H9 (cell line): ENCODE measurements at regions not wholly inside any gene's neighbourhood (a gene's known extent, or its start where the extent isn't known, plus 50 kb on each side); places are given as distances from the start of the nearest gene placed in this dataset.

ENCODE experiments used
- DNase-seq: peaks from one replicate; pipeline ENCODE4 v3.0.0-alpha.2; 2017
- H2AFZ ChIP-seq: one replicate; pipeline ENCODE4 v1.6.1; 2013; ENCODE audit warnings: mild to moderate bottlenecking, low read length, control low read depth, moderate library complexity
- H2AK5ac ChIP-seq: 2 replicates; pipeline ENCODE4 v1.6.1; 2013; ENCODE audit warnings: low read length, control low read depth, mixed read lengths; ENCODE audit not compliant: insufficient read length
- H2BK120ac ChIP-seq: one replicate; pipeline ENCODE4 v1.6.1; 2013; ENCODE audit warnings: low read depth, mild to moderate bottlenecking, low read length, control low read depth, inconsistent platforms; ENCODE audit not compliant: poor library complexity, severe bottlenecking
- H2BK12ac ChIP-seq: 2 replicates; pipeline ENCODE4 v1.6.1; 2013; ENCODE audit warnings: low read length, control low read depth, mixed read lengths, low read depth; ENCODE audit not compliant: insufficient read length
- H2BK15ac ChIP-seq: 2 replicates; pipeline ENCODE4 v1.6.1; 2013; ENCODE audit warnings: low read depth, low read length, control low read depth
- H2BK20ac ChIP-seq: one replicate; pipeline ENCODE4 v1.6.1; 2013; ENCODE audit warnings: low read depth, mild to moderate bottlenecking, low read length, control low read depth, inconsistent platforms; ENCODE audit not compliant: poor library complexity, severe bottlenecking
- H2BK5ac ChIP-seq: 2 replicates; pipeline ENCODE4 v1.6.1; 2013; ENCODE audit warnings: low read length, control low read depth, mixed read lengths; ENCODE audit not compliant: insufficient read length
- H3K14ac ChIP-seq: 2 replicates; pipeline ENCODE4 v1.6.1; 2013; ENCODE audit warnings: low read length, control low read depth; ENCODE audit not compliant: insufficient read depth
- H3K18ac ChIP-seq: 2 replicates; pipeline ENCODE4 v1.6.1; 2013; ENCODE audit warnings: low read depth, mild to moderate bottlenecking, mixed read lengths, low read length, control low read depth; ENCODE audit not compliant: insufficient read length
- H3K23ac ChIP-seq: 2 replicates; pipeline ENCODE4 v1.6.1; 2013; ENCODE audit warnings: low read length, control low read depth, mixed read lengths, low read depth; ENCODE audit not compliant: insufficient read length
- H3K23me2 ChIP-seq: 2 replicates; pipeline ENCODE4 v1.6.1; 2013; ENCODE audit warnings: low read depth, mild to moderate bottlenecking, mixed read lengths, low read length, control low read depth; ENCODE audit not compliant: insufficient read length, poor library complexity, severe bottlenecking
- H3K27ac ChIP-seq: 2 replicates; pipeline ENCODE4 v1.5.1; 2013; ENCODE audit warnings: low read length, control low read depth, mixed read lengths, low read depth; ENCODE audit not compliant: insufficient read length
- H3K27me3 ChIP-seq: 2 replicates; pipeline ENCODE4 v1.6.1; 2013; ENCODE audit warnings: low read length, control low read depth, inconsistent platforms; ENCODE audit not compliant: insufficient read depth
- H3K4ac ChIP-seq: 2 replicates; pipeline ENCODE4 v1.6.1; 2013; ENCODE audit warnings: low read depth, mild to moderate bottlenecking, control low read depth, inconsistent platforms, low read length, moderate library complexity
- H3K4me1 ChIP-seq: 2 replicates; pipeline ENCODE4 v1.6.1; 2013; ENCODE audit warnings: low read length, control low read depth, inconsistent platforms; ENCODE audit not compliant: insufficient read depth
- H3K4me2 ChIP-seq: 2 replicates; pipeline ENCODE4 v1.6.1; 2013; ENCODE audit warnings: low read length, control low read depth, mixed read lengths; ENCODE audit not compliant: insufficient read length, insufficient read depth
- H3K56ac ChIP-seq: 2 replicates; pipeline ENCODE4 v1.6.1; 2013; ENCODE audit warnings: low read depth, mild to moderate bottlenecking, mixed read lengths, low read length, control low read depth; ENCODE audit not compliant: insufficient read length
- H3K79me1 ChIP-seq: 2 replicates; pipeline ENCODE4 v1.6.1; 2013; ENCODE audit warnings: low read depth, mild to moderate bottlenecking, moderate library complexity, low read length, control low read depth, inconsistent platforms; ENCODE audit not compliant: insufficient read depth, poor library complexity, severe bottlenecking
- H3K79me2 ChIP-seq: 2 replicates; pipeline ENCODE4 v1.6.1; 2013; ENCODE audit warnings: low read length, control low read depth, inconsistent platforms; ENCODE audit not compliant: insufficient read depth
- H3K9ac ChIP-seq: 2 replicates; pipeline ENCODE4 v1.6.1; 2013; ENCODE audit warnings: low read length, control low read depth, mixed read lengths; ENCODE audit not compliant: insufficient read length; ENCODE audit errors: extremely low read depth
- H3K9me3 ChIP-seq: one replicate; pipeline ENCODE4 v1.6.1; 2013; ENCODE audit warnings: low read depth, low read length, inconsistent platforms; ENCODE audit not compliant: control insufficient read depth
- H3T11ph ChIP-seq: one replicate; pipeline ENCODE4 v1.6.1; 2013; ENCODE audit warnings: mild to moderate bottlenecking, low read length, control low read depth, inconsistent platforms
- H4K20me1 ChIP-seq: one replicate; pipeline ENCODE4 v1.6.1; 2013; ENCODE audit not compliant: control insufficient read depth, insufficient read length, insufficient read depth
- H4K5ac ChIP-seq: 2 replicates; pipeline ENCODE4 v1.6.1; 2013; ENCODE audit warnings: low read depth, mild to moderate bottlenecking, mixed read lengths, low read length, control low read depth; ENCODE audit not compliant: insufficient read length
- H4K8ac ChIP-seq: replicated peaks from 2 replicates; pipeline ENCODE4 v1.6.1; 2013; ENCODE audit warnings: low read length, control low read depth, mixed read lengths, low read depth; ENCODE audit not compliant: insufficient read length
- H4K91ac ChIP-seq: 2 replicates; pipeline ENCODE4 v1.6.1; 2013; ENCODE audit warnings: low read depth, mild to moderate bottlenecking, moderate library complexity, mixed read lengths, low read length, control low read depth; ENCODE audit not compliant: insufficient read length
- H3K27ac Mint-ChIP-seq, 3 experiments: 2 replicates in 2 of 3; 3 replicates in 1 of 3; pipeline ENCODE4 v1.8.0; 2020 to 2021; ENCODE audit warnings: mixed read lengths in 3 of 3, mild to moderate bottlenecking in 1 of 3, moderate library complexity in 1 of 3
- H3K27me3 Mint-ChIP-seq: 2 replicates; pipeline ENCODE4 v1.8.0; 2021; ENCODE audit warnings: low read depth, mild to moderate bottlenecking, moderate library complexity, mixed read lengths
- H3K36me3 Mint-ChIP-seq, 3 experiments: 2 replicates in 2 of 3; 3 replicates in 1 of 3; pipeline ENCODE4 v1.8.0; 2020 to 2021; ENCODE audit warnings: low read depth in 3 of 3, mixed read lengths in 3 of 3; ENCODE audit not compliant: insufficient read depth in 1 of 3
- H3K4me1 Mint-ChIP-seq, 2 experiments: 2 replicates each; pipeline ENCODE4 v1.8.0; 2020; ENCODE audit warnings: mixed read lengths in 2 of 2
- H3K4me3 Mint-ChIP-seq, 2 experiments: 2 replicates in 1 of 2; 3 replicates in 1 of 2; pipeline ENCODE4 v1.8.0; 2020 to 2021; ENCODE audit warnings: mild to moderate bottlenecking in 2 of 2, mixed read lengths in 2 of 2, moderate library complexity in 1 of 2
- H3K9me3 Mint-ChIP-seq, 2 experiments: 2 replicates in 1 of 2; 3 replicates in 1 of 2; pipeline ENCODE4 v1.8.0; 2020; ENCODE audit warnings: mild to moderate bottlenecking in 2 of 2, mixed read lengths in 2 of 2, moderate library complexity in 1 of 2
- WGBS: extraction: QIAGEN DNeasy Blood & Tissue Kit; methylation state at CpG from one replicate; pipeline ENCODE4 v1.1.7; 2013; ENCODE audit warnings: missing lambda C conversion rate, low lambda C conversion rate, mixed read lengths; ENCODE audit not compliant: insufficient read length; ENCODE audit errors: extremely low coverage; 5-methylcytosine and 5-hydroxymethylcytosine counted together
- TF ChIP-seq, protein P1 (sequence below): fragments of 200-600 bp; sonication (generic); conservative IDR thresholded peaks from 3 replicates; pipeline ENCODE4 v1.8.0; 2021; ENCODE audit warnings: antibody characterized with exemption, mild to moderate bottlenecking

DNA sequence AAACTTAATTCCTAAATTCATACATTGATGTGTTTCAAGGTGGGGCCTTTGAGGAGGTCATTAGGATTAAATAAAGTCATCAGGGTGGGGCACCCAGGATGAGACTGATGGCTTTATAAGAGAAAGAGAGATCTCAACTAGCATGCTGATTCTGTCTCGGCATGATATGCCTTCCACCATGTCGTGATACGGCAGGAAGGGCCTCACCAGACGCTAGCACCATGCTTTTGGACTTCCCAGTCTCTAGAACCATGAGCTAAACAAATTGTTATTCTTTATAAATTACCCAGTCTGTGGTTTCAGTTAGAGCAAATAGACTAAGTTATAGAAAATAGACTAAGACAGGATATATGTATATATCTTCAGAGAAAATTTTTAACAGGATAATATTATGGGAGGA is 759.6 kb downstream of the MED13L start:
- Histone ChIP-seq H3K79me1 (no peaks in the 10 kb centered on the region), H3K4ac (no peak overlapping the region), H3K79me2 (no peaks in the 10 kb centered on the region), H3K4me2 (no peak overlapping the region), H3K27me3 (no peaks in the 10 kb centered on the region), H3K4me1 (peaks cover 2% of the 10 kb centered on the region; the same call in 1 of the 2 replicates), H3K18ac (no peak overlapping the region), H4K5ac (no peak overlapping the region), H4K20me1 (no peaks in the 10 kb centered on the region), H2BK15ac (no peak overlapping the region), H2BK120ac (no peak overlapping the region), H3K9me3 (peaks cover 12% of the 10 kb centered on the region), H3T11ph (no peak overlapping the region), H3K56ac (no peak overlapping the region), H3K9ac (no peak overlapping the region), H2AK5ac (no peak overlapping the region), H3K23me2 (no peaks in the 10 kb centered on the region), H2BK20ac (no peak overlapping the region), H3K14ac (no peak overlapping the region), H3K23ac (no peak overlapping the region), H3K27ac (no peak overlapping the region), H4K8ac (no peak overlapping the region), H2AFZ (no peak overlapping the region), H4K91ac (no peak overlapping the region), H2BK5ac (no peak overlapping the region), H2BK12ac (no peak overlapping the region)
- no peak overlapping the region for H3K4me3 Mint-ChIP-seq
- H3K9me3 Mint-ChIP-seq: peaks cover 25 to 33% of the 10 kb centered on the region in 2 experiments
- TF ChIP-seq, protein P1, sequence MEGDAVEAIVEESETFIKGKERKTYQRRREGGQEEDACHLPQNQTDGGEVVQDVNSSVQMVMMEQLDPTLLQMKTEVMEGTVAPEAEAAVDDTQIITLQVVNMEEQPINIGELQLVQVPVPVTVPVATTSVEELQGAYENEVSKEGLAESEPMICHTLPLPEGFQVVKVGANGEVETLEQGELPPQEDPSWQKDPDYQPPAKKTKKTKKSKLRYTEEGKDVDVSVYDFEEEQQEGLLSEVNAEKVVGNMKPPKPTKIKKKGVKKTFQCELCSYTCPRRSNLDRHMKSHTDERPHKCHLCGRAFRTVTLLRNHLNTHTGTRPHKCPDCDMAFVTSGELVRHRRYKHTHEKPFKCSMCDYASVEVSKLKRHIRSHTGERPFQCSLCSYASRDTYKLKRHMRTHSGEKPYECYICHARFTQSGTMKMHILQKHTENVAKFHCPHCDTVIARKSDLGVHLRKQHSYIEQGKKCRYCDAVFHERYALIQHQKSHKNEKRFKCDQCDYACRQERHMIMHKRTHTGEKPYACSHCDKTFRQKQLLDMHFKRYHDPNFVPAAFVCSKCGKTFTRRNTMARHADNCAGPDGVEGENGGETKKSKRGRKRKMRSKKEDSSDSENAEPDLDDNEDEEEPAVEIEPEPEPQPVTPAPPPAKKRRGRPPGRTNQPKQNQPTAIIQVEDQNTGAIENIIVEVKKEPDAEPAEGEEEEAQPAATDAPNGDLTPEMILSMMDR: no peak
- no peak overlapping the region for H3K27ac Mint-ChIP-seq
- no peak for DNase-seq
- peaks cover 22 to 27% of the 10 kb centered on the region in 2 experiments for H3K4me1 Mint-ChIP-seq
- H3K36me3 Mint-ChIP-seq: peaks cover 4 to 37% (median 16%) of the 10 kb centered on the region in 3 experiments
- WGBS: no CpG with 5 or more reads among the region's 4 CpGs
- H3K27me3 Mint-ChIP-seq: peaks cover 35% of the 10 kb centered on the region
